Right lobe of liver (tissue), 6 donors: ENCODE measurements at regions not wholly inside any gene's neighbourhood (a gene's known extent, or its start where the extent isn't known, plus 50 kb on each side); places are given as distances from the start of the nearest gene placed in this dataset.

Source experiments
- ATAC-seq, 4 donors: fragments of 200-7000 bp; cut with Tn5 transposase; one replicate each; pipeline ENCODE4 v1.9.1; 2020; ENCODE audit warnings: mild to moderate bottlenecking in 4 of 4, moderate library complexity in 4 of 4
- DNase-seq, 3 donors: peaks; one replicate each; pipeline ENCODE4 v3.0.0-alpha.2; 2020
- H3K27ac ChIP-seq, 3 donors: fragments of 200-600 bp; one replicate each; pipeline ENCODE4 v1.8.0; 2022
- H3K27me3 ChIP-seq, 2 donors: fragments of 200-600 bp; one replicate each; pipeline ENCODE4 v1.8.0; 2022
- H3K36me3 ChIP-seq, 4 donors: fragments of 200-600 bp; sonication (generic) in 1 of 4; one replicate each; pipeline versions ENCODE4 v1.5.1 to v1.8.0; 2017 to 2022; ENCODE audit warnings: control low read depth in 1 of 4
- H3K4me1 ChIP-seq, 4 donors: fragments of 200-600 bp; sonication (generic) in 1 of 4; one replicate each; pipeline versions ENCODE4 v1.5.1 to v1.8.0; 2017 to 2022; ENCODE audit warnings: control low read depth in 1 of 4
- H3K4me3 ChIP-seq, 3 donors: fragments of 200-600 bp; one replicate each; pipeline ENCODE4 v1.8.0; 2022
- H3K9me3 ChIP-seq, 4 donors: fragments of 200-600 bp; sonication (generic) in 1 of 4; one replicate each; pipeline versions ENCODE4 v1.5.1 to v1.8.0; 2017 to 2022; ENCODE audit warnings: control low read depth in 1 of 4
- CTCF ChIP-seq, 4 donors: fragments of 200-600 bp in 3 of 4; fragments of 450-650 bp in 1 of 4; IDR thresholded peaks; one replicate each; pipeline versions ENCODE4 v1.5.1 to v1.8.0; 2016 to 2022; ENCODE audit warnings: antibody characterized with exemption in 4 of 4, mild to moderate bottlenecking in 2 of 4
- POLR2A ChIP-seq: fragments of 450-650 bp; IDR thresholded peaks from one replicate; pipeline ENCODE4 v1.6.1; 2017; ENCODE audit warnings: antibody characterized with exemption, mild to moderate bottlenecking
- WGBS: methylation state at CpG from one replicate; pipeline ENCODE4 v1.1.6; 2018; ENCODE audit warnings: low coverage, low lambda C conversion rate; ENCODE audit not compliant: insufficient coverage; ENCODE audit errors: missing lambda C conversion rate; 5-methylcytosine and 5-hydroxymethylcytosine counted together
- intact Hi-C, 2 donors: fragments of 100-400 bp; cut with DNase I; formaldehyde crosslinking; loops; one replicate each; pipeline versions ENCODE4 v1.11.2 to v1.14.1; 2022
- donor health status: DM: no; HTN: yes; CAD: no.
- donor health status: DM: no; HTN: no; CAD: no.
- donor health status: DM: no; HTN: no; CAD: no.
- donor health status: DM: no; HTN: yes; CAD: no.
- donor health status: DM: no; HTN: yes; CAD: no.

- TF ChIP-seq CTCF (IDR thresholded peaks at IDR 0.05) = no peak
- TF ChIP-seq POLR2A = no peak
- intact Hi-C loops = no loop called here
- H3K4me3 ChIP-seq = no peak overlapping the region
- no peaks in the 10 kb centered on the region for H3K27me3 ChIP-seq
- H3K4me1 ChIP-seq = no peaks in the 10 kb centered on the region
- WGBS = 66% methylated on average over 3 of the region's 3 CpGs
- no peak for ATAC-seq
- H3K27ac ChIP-seq = no peak overlapping the region
- no peak for DNase-seq
- H3K36me3 ChIP-seq = no peaks in the 10 kb centered on the region
- H3K9me3 ChIP-seq = no peaks in the 10 kb centered on the region
These were observed 250.9 kb upstream of the ZNF608 start for GRCh38 chr5:124997186-124997893.

- no peak for TF ChIP-seq CTCF (IDR thresholded peaks at IDR 0.05)
- TF ChIP-seq POLR2A = no peak
- no peak for DNase-seq
- intact Hi-C loops = no loop called here
- no peaks in the 10 kb centered on the region for H3K36me3 ChIP-seq
- H3K27me3 ChIP-seq = no peaks in the 10 kb centered on the region
- WGBS = 75% methylated on average over 1 of the region's 1 CpG
- H3K27ac ChIP-seq = no peak overlapping the region
- H3K4me3 ChIP-seq = no peak overlapping the region
- H3K4me1 ChIP-seq = no peaks in the 10 kb centered on the region
- no peak for ATAC-seq
- H3K9me3 ChIP-seq = no peaks in the 10 kb centered on the region
These were observed 252.1 kb upstream of the ZNF608 start for GRCh38 chr5:124998520-124998919.

GRCh38 chr5:125002727-125003598 is 256.5 kb upstream of the ZNF608 start:
- TF ChIP-seq POLR2A (no peak), CTCF (IDR thresholded peaks at IDR 0.05) (no peak)
- WGBS = 70% methylated on average over 1 of the region's 1 CpG
- ATAC-seq = no peak
- intact Hi-C loops = no loop called here
- Histone ChIP-seq H3K27ac (no peak overlapping the region), H3K36me3 (no peaks in the 10 kb centered on the region), H3K4me3 (no peak overlapping the region), H3K4me1 (no peaks in the 10 kb centered on the region), H3K9me3 (no peaks in the 10 kb centered on the region), H3K27me3 (no peaks in the 10 kb centered on the region)
- DNase-seq = no peak

GRCh38 chr5:125004009-125004408 is 257.6 kb upstream of the ZNF608 start:
- DNase-seq = no peak
- Histone ChIP-seq H3K27ac (no peak overlapping the region), H3K9me3 (no peaks in the 10 kb centered on the region), H3K4me1 (no peaks in the 10 kb centered on the region), H3K4me3 (no peak overlapping the region), H3K36me3 (no peaks in the 10 kb centered on the region), H3K27me3 (no peaks in the 10 kb centered on the region)
- WGBS = 61% methylated on average over 5 of the region's 5 CpGs
- no peak for TF ChIP-seq CTCF (IDR thresholded peaks at IDR 0.05)
- TF ChIP-seq POLR2A = no peak
- ATAC-seq = no peak
- intact Hi-C loops = no loop called here
